ENCODE measurements at regions not wholly inside any gene's neighbourhood (a gene's known extent, or its start where the extent isn't known, plus 50 kb on each side); places are given as distances from the start of the nearest gene placed in this dataset.

DNA sequence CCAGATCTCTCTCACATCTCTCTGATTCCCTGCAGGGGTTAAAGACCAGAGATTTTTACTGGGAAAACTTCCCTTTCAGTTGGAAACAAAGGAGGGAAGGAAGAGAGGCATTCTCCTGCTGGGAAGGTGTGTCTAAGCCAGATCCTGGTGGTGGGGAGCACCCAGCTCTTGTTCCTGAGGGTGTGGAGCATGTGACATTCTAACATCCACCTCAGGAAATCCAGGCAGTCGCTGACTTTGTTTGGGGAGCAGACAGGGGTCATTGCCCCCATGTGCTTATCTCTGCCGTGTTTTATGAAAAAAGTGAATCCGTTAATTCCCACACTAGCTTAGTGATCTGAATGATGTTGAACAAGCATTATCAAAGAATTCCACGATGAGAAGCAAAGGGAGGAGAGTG is 431.7 kb upstream of the AMELY start:
- DNase-seq (ENCODE audit: low read depth in 1 of 2, low spot score in 2 of 2) (no peak), FAIRE-seq (no peak)
- no peak overlapping the region for H4K8ac ChIP-seq (ENCODE audit: extremely low read depth, insufficient read depth, low read length)
- H3K4me1 ChIP-seq (replicated peaks in 1 of 4; ENCODE audit: control insufficient read depth in 3 of 4, insufficient read depth in 4 of 4, low read length in 3 of 4): no peaks in the 10 kb centered on the region
- no peak overlapping the region for H2BK5ac ChIP-seq (ENCODE audit: low read depth, low read length)
- H2BK12ac ChIP-seq (ENCODE audit: low read depth, low read length): no peak overlapping the region
- H3K9me3 ChIP-seq (ENCODE audit: insufficient read depth in 2 of 2, low read depth in 1 of 2, low read length in 1 of 2): no peaks in the 10 kb centered on the region
- H3K23me2 ChIP-seq (ENCODE audit: low read depth, low read length): peaks cover 2% of the 10 kb centered on the region; the same call in 1 of the 2 replicates
- no peaks in the 10 kb centered on the region for H3K79me1 ChIP-seq (ENCODE audit: low read depth, low read length)
- peaks cover 0 to 4% of the 10 kb centered on the region in 2 experiments for H4K20me1 ChIP-seq (replicated peaks in 1 of 2; ENCODE audit: control insufficient read depth in 1 of 2, insufficient read depth in 2 of 2, low read length in 2 of 2)
- H3K9ac ChIP-seq (replicated peaks in 1 of 4; ENCODE audit: extremely low read depth in 1 of 4, low read depth in 3 of 4, low read length in 3 of 4): no peak overlapping the region
- no peak overlapping the region for H2AK5ac ChIP-seq (ENCODE audit: low read depth, low read length)
- H3K18ac ChIP-seq (ENCODE audit: extremely low read depth, low read length): no peak overlapping the region
- H3K4me2 ChIP-seq (ENCODE audit: insufficient read depth in 1 of 2, low read depth in 2 of 2, low read length in 2 of 2): no peak overlapping the region
- H3K4me3 ChIP-seq (ENCODE audit: extremely low read depth in 1 of 4, insufficient read depth in 2 of 4, low read depth in 3 of 4, low read length in 4 of 4): no peak overlapping the region
- H3K27me3 ChIP-seq (replicated peaks in 1 of 4; ENCODE audit: control insufficient read depth in 3 of 4, extremely low read depth in 1 of 4, insufficient read depth in 3 of 4, low read length in 3 of 4): no peaks in the 10 kb centered on the region
- ChIA-PET CTCF (ENCODE audit: partially characterized antibody) (interaction anchor here (1.7 kb wide), 1 partner anchor 71 kb away, joined by 3 read pairs; no protein-coding TSS in a partner anchor), POLR2A (ENCODE audit: partially characterized antibody) (no interaction called here)
- no peak overlapping the region for H3K23ac ChIP-seq (ENCODE audit: insufficient read length)
- H3K4ac ChIP-seq (replicated peaks; ENCODE audit: insufficient read length, low read depth, low read length): no peak overlapping the region
- no peak overlapping the region for H2BK120ac ChIP-seq (replicated peaks; ENCODE audit: low read depth, low read length)
- H3K79me2 ChIP-seq (ENCODE audit: control insufficient read depth in 1 of 2, insufficient read depth in 2 of 2, low read length in 2 of 2): no peaks in the 10 kb centered on the region
- H3K14ac ChIP-seq (ENCODE audit: insufficient read length): no peak overlapping the region
- no peak overlapping the region for H2BK20ac ChIP-seq (ENCODE audit: low read length)
- H3K36me3 ChIP-seq (ENCODE audit: control insufficient read depth in 2 of 4, insufficient read depth in 4 of 4, low read length in 3 of 4): peaks cover 0 to 4% (median 0%) of the 10 kb centered on the region in 4 experiments; a peak in 1 of 8 replicates
- no peak overlapping the region for H2AFZ ChIP-seq (ENCODE audit: low read length)
- no peak overlapping the region for H3K27ac ChIP-seq (ENCODE audit: low read depth, low read length)
- H2BK15ac ChIP-seq (ENCODE audit: low read length): no peak overlapping the region
- H3K56ac ChIP-seq (replicated peaks; ENCODE audit: insufficient read length, low read depth, low read length): no peak overlapping the region
- WGBS, 2 experiments (ENCODE audit: extremely low coverage in 1 of 2, insufficient coverage in 1 of 2, insufficient read length in 1 of 2, insufficient replicate concordance in 2 of 2, low coverage in 1 of 2, low lambda C conversion rate in 2 of 2, missing lambda C conversion rate in 1 of 2): 91% methylated on average over 4 of the region's 4 CpGs; no CpG with 5 or more reads in 1 of the 2 experiments
- no peak overlapping the region for H4K91ac ChIP-seq (replicated peaks; ENCODE audit: insufficient read length, low read length)
- H4K5ac ChIP-seq (ENCODE audit: insufficient read length, low read depth, low read length): no peak overlapping the region
- TF ChIP-seq SUZ12 (IDR thresholded peaks at IDR 0.05; ENCODE audit: low read length): no peak
- TF ChIP-seq TAF7 (optimal IDR thresholded peaks at IDR 0.05; ENCODE audit: borderline replicate concordance, low read depth, low read length): no peak
- TF ChIP-seq, protein P1, sequence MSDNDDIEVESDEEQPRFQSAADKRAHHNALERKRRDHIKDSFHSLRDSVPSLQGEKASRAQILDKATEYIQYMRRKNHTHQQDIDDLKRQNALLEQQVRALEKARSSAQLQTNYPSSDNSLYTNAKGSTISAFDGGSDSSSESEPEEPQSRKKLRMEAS (IDR thresholded peaks at IDR 0.05): no peak
- TF ChIP-seq MAFK (IDR thresholded peaks at IDR 0.05; ENCODE audit: low read depth, low read length): no peak
- TF ChIP-seq, protein P2, sequence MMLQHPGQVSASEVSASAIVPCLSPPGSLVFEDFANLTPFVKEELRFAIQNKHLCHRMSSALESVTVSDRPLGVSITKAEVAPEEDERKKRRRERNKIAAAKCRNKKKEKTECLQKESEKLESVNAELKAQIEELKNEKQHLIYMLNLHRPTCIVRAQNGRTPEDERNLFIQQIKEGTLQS (IDR thresholded peaks at IDR 0.05; ENCODE audit: insufficient read depth, low read depth, low read length): no peak
- TF ChIP-seq TEAD4 (IDR thresholded peaks at IDR 0.05; ENCODE audit: low read depth, low read length): no peak
- TF ChIP-seq BRCA1 (IDR thresholded peaks at IDR 0.05; ENCODE audit: low read depth, low read length): no peak
- TF ChIP-seq, protein P3, sequence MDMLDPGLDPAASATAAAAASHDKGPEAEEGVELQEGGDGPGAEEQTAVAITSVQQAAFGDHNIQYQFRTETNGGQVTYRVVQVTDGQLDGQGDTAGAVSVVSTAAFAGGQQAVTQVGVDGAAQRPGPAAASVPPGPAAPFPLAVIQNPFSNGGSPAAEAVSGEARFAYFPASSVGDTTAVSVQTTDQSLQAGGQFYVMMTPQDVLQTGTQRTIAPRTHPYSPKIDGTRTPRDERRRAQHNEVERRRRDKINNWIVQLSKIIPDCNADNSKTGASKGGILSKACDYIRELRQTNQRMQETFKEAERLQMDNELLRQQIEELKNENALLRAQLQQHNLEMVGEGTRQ (IDR thresholded peaks at IDR 0.05; ENCODE audit: low read length): no peak
- TF ChIP-seq SP4 (IDR thresholded peaks at IDR 0.05; ENCODE audit: low read length): no peak
- TF ChIP-seq NRF1 (IDR thresholded peaks at IDR 0.05; ENCODE audit: low read depth, low read length): no peak
- no peak for TF ChIP-seq KDM1A (IDR thresholded peaks at IDR 0.05; ENCODE audit: borderline replicate concordance, low read length)
- no peak for TF ChIP-seq CBX8 (IDR thresholded peaks at IDR 0.05; ENCODE audit: borderline replicate concordance, low read depth, low read length)
- TF ChIP-seq SP1 (IDR thresholded peaks at IDR 0.05; ENCODE audit: low read depth, low read length): no peak
- TF ChIP-seq TAF1 (IDR thresholded peaks at IDR 0.05; ENCODE audit: low read depth, low read length): no peak

Measured in H1 (cell line).